ENCODE measurements at regions not wholly inside any gene's neighbourhood (a gene's known extent, or its start where the extent isn't known, plus 50 kb on each side); places are given as distances from the start of the nearest gene placed in this dataset.

- TF ChIP-seq CTCF (IDR thresholded peaks at IDR 0.05) (no peak), POLR2A (IDR thresholded peaks at IDR 0.05) (no peak)
Measured at GRCh38 chr11:113627297-113627696, 78.8 kb downstream of the TMPRSS5 start.

Data from gastroesophageal sphincter (tissue), 3 donors.